D341Med (cell line): ENCODE measurements at regions not wholly inside any gene's neighbourhood (a gene's known extent, or its start where the extent isn't known, plus 50 kb on each side); places are given as distances from the start of the nearest gene placed in this dataset.

Source experiments
- DNase-seq: peaks from one replicate; pipeline ENCODE4 v3.0.0; 2012; ENCODE audit warnings: low spot score

- no peak for DNase-seq
These were observed 444.6 kb downstream of the HTR7 start for GRCh38 chr10:90413196-90413595.

- no peak for DNase-seq
These were observed 442.9 kb downstream of the HTR7 start for GRCh38 chr10:90414926-90415325.

GRCh38 chr10:90417029-90417428, 440.8 kb downstream of the HTR7 start:
- no peak for DNase-seq

GRCh38 chr10:90417476-90418210, 440.2 kb downstream of the HTR7 start:
- DNase-seq: no peak

- no peak for DNase-seq
These were observed 438.8 kb downstream of the HTR7 start for GRCh38 chr10:90418869-90419652.

GRCh38 chr10:90420637-90421318, 437.1 kb downstream of the HTR7 start:
- no peak for DNase-seq

GRCh38 chr10:90421874-90422273, 436.0 kb downstream of the HTR7 start:
- no peak for DNase-seq

- no peak for DNase-seq
These were observed 433.1 kb downstream of the HTR7 start for GRCh38 chr10:90424730-90425129.

- no peak for DNase-seq
These were observed 427.7 kb downstream of the HTR7 start for GRCh38 chr10:90430186-90430585.

GRCh38 chr10:90432866-90433265, 425.0 kb downstream of the HTR7 start:
- no peak for DNase-seq

- DNase-seq: no peak
These were observed 422.5 kb downstream of the HTR7 start for GRCh38 chr10:90435296-90435695.

- no peak for DNase-seq
These were observed 420.4 kb downstream of the HTR7 start for GRCh38 chr10:90437452-90437851.

GRCh38 chr10:90440870-90441269, 417.0 kb downstream of the HTR7 start:
- DNase-seq: no peak

- DNase-seq: no peak
These were observed 414.5 kb downstream of the HTR7 start for GRCh38 chr10:90443342-90443741.

GRCh38 chr10:90447831-90448230, 410.0 kb downstream of the HTR7 start:
- no peak for DNase-seq

GRCh38 chr10:90450797-90451196, 407.0 kb downstream of the HTR7 start:
- DNase-seq: no peak

GRCh38 chr10:90451283-90451682, 406.6 kb downstream of the HTR7 start:
- DNase-seq: no peak

GRCh38 chr10:90458054-90458453, 399.8 kb downstream of the HTR7 start:
- no peak for DNase-seq

- no peak for DNase-seq
These were observed 399.3 kb downstream of the HTR7 start for GRCh38 chr10:90458571-90458970.

GRCh38 chr10:90461437-90462155, 396.2 kb downstream of the HTR7 start:
- DNase-seq: no peak

GRCh38 chr10:90462749-90463470, 394.9 kb downstream of the HTR7 start:
- no peak for DNase-seq

- DNase-seq: no peak
These were observed 393.5 kb downstream of the HTR7 start for GRCh38 chr10:90464329-90464728.
